ENCODE measurements at regions not wholly inside any gene's neighbourhood (a gene's known extent, or its start where the extent isn't known, plus 50 kb on each side); places are given as distances from the start of the nearest gene placed in this dataset.

DNA sequence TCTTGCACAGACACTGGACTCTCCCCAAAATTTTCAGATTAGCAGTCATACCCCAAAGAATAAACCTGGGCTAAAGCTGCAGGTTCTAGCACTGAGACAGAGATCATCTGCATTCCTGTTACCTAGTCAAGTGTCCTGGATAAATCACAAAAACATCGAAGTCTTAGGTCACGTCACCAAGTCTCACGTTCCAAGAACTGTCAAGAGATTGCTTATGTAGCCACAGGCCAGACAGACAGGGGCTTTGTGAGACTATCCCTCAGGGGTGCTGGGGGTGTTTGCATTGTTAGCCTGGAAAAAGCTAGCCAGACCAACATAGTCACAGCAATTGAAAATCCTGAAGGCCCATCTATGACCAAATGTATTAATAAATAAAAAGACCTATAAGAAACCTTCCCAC, 243.1 kb upstream of the PREP start:
- TF ChIP-seq, protein P1, sequence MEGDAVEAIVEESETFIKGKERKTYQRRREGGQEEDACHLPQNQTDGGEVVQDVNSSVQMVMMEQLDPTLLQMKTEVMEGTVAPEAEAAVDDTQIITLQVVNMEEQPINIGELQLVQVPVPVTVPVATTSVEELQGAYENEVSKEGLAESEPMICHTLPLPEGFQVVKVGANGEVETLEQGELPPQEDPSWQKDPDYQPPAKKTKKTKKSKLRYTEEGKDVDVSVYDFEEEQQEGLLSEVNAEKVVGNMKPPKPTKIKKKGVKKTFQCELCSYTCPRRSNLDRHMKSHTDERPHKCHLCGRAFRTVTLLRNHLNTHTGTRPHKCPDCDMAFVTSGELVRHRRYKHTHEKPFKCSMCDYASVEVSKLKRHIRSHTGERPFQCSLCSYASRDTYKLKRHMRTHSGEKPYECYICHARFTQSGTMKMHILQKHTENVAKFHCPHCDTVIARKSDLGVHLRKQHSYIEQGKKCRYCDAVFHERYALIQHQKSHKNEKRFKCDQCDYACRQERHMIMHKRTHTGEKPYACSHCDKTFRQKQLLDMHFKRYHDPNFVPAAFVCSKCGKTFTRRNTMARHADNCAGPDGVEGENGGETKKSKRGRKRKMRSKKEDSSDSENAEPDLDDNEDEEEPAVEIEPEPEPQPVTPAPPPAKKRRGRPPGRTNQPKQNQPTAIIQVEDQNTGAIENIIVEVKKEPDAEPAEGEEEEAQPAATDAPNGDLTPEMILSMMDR (conservative IDR thresholded peaks at IDR 0.05): no peak
- no peak for TF ChIP-seq EZH2 (IDR thresholded peaks at IDR 0.05; ENCODE audit: low read depth)

All from PC-9 (cell line).